ENCODE measurements at regions not wholly inside any gene's neighbourhood (a gene's known extent, or its start where the extent isn't known, plus 50 kb on each side); places are given as distances from the start of the nearest gene placed in this dataset.
A peak's percentile ranks its signal among the peaks of the same experiment; 100 is the strongest.
"Not testable (repeated sequence)": the region's sequence is repeated elsewhere in the genome, so short reads cannot be mapped to it uniquely, and the experiment has no call there.

- no peak for DNase-seq (ENCODE audit: low spot score)
Observed at GRCh38 chr14:49114161-49114893, 471.9 kb downstream of the RPS29 start.

- no peak for DNase-seq (ENCODE audit: low spot score)
Observed at GRCh38 chr14:49106741-49107667, 479.2 kb downstream of the RPS29 start.

DNA sequence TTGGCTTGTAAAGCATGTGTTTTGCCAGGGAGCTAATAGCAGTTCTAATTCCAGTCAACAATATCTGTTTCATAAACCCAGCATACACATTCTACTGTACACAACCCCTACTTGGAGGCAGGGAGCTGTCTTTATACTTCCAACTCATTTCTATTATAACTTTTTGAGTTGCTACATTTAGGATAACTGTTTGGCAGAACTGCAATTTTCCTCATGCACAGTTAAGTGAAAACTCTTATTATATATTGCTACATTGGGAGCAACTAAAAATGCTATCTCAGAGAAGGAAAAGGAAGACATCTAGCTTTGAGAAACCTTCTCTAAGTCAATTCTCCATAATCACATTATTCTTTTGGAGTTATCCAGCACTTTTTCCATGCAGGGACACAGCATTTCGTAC lies 480.2 kb downstream of the RPS29 start:
- no peak for DNase-seq (ENCODE audit: low spot score)

DNA sequence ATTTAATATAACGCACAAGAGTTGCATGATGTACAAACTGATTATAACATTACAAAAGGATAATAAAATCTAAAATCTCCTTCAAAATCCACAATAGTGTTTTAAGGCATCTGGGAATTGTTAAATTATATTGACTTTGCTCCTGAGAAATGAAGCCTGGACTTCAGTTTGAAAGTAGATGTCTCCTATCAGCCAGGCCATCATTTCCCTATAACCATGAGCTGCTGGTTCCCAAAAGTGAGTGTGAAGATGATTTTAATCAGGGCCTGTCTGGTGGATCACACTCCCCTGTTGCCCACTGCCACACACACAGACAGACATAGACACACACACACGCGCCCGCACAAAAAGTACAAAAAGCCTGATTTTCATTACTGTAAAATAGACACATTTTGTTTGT lies 480.7 kb downstream of the RPS29 start:
- no peak for DNase-seq (ENCODE audit: low spot score)

- no peak for DNase-seq (ENCODE audit: low spot score)
Observed at GRCh38 chr14:49092345-49092744, 493.8 kb downstream of the RPS29 start.

- DNase-seq (ENCODE audit: low spot score): no peak
Observed at GRCh38 chr14:49089107-49089506, 497.1 kb downstream of the RPS29 start.

DNA sequence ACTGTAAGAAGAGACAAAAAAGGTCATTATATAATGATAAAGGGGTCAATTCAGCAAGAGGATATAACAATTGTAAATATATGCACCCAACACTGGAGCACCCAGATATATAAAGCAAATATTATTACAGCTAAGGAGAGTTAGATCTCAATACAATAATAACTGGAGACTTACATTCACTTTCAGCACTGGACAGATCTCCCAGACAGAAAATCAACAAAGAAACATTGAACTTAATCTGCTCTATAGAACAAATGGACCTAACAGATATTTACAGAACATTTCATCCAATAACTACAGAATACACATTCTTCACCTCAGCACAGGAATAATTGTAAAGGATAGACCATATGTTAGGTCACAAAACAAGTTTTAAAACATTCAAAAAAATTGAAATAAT lies 512.9 kb downstream of the RPS29 start:
- DNase-seq (ENCODE audit: low spot score): not testable (repeated sequence)

- DNase-seq (ENCODE audit: low spot score): no peak
Observed at GRCh38 chr14:49058511-49058910, 527.7 kb downstream of the RPS29 start.

GRCh38 chr14:49057838-49058510 lies 528.2 kb downstream of the RPS29 start:
- DNase-seq (ENCODE audit: low spot score): no peak

DNA sequence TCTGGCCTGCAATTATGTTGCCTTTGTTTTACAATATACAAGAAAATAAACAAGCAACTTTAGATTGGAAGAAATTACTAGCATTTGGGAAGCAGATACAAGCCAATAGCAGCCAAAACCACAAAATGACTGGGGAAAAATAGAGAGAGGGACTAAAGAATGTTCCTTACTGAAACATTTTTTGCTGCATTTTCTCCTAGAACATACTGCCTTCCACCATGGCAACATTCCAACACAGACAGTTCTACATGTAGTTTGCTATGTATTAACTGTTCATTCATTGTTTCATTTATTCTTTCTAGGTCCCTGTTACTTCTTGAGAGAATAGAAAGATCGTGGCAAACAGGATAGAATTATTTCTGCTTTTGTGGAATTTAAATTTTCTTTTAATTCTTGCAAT lies 530.2 kb downstream of the RPS29 start:
- DNase-seq (ENCODE audit: low spot score): no peak

GRCh38 chr14:49052521-49052920 lies 533.7 kb downstream of the RPS29 start:
- DNase-seq (ENCODE audit: low spot score): peak; percentile 31

- DNase-seq (ENCODE audit: low spot score): peak; percentile 79
Observed at GRCh38 chr14:49051328-49052060, 534.7 kb downstream of the RPS29 start.

DNA sequence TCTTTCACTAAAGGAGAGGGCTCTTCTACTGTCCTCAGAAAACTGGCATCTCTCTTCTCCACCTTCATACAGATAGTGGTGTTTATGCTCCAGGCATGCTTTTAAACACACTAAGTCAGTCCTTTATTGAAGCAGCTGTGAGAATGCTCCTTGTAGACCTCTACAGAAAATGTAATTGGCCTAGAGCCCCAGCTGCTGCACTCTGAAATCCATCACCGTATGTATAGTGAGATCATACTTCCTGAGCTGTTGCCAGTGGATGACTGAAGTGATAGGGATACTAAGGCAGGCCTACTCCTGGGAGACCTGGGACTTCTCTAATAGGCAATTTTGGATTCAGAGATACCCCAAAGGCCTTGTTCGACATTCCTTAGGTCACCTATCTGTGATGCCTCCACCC lies 535.4 kb downstream of the RPS29 start:
- DNase-seq (ENCODE audit: low spot score): no peak

DNA sequence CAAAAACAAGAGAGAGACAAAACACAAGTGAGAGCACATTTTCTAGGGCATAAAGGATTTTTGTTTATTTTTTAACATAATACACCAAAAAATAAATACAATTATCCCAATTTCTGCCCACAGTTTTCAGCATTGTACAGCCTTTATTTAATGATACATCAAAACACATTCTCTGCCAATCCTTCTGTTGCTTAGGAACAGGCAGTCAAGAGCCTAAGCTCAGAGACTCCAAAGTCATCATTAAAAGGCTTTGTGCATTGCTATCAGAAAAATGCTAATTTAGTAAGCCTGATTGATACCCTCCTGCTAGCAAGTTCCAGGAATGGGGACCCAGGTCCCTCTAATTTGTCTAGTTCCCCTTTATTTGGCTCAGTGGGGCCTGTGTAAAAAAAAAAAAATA lies 536.5 kb downstream of the RPS29 start:
- no peak for DNase-seq (ENCODE audit: low spot score)

GRCh38 chr14:49044981-49045380 lies 541.2 kb downstream of the RPS29 start:
- no peak for DNase-seq (ENCODE audit: low spot score)

- no peak for DNase-seq (ENCODE audit: low spot score)
Observed at GRCh38 chr14:49036984-49037516, 549.1 kb downstream of the RPS29 start.

- DNase-seq (ENCODE audit: low spot score): no peak
Observed at GRCh38 chr14:49036266-49036665, 549.9 kb downstream of the RPS29 start.

- no peak for DNase-seq (ENCODE audit: low spot score)
Observed at GRCh38 chr14:49033131-49033530, 553.0 kb downstream of the RPS29 start.

DNA sequence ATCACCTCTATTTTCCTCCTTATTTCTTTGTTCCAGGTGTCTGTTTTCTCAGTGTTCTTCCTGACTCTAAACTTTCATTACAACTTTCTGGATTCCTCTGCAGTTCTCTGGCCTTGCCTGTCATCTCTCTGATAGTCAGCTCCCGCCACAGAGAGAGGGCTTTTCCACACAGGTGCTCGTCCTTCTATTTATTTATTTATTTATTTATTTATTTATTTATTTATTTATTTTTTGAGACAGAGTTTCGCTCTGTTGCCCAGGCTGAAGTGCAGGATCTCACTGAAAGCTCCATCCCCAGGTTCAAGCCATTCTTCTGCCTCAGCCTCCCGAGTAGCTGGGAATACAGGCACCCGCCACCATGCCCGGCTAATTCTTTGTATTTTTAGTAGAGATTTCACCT lies 554.5 kb downstream of the RPS29 start:
- DNase-seq (ENCODE audit: low spot score): not testable (repeated sequence)

DNA sequence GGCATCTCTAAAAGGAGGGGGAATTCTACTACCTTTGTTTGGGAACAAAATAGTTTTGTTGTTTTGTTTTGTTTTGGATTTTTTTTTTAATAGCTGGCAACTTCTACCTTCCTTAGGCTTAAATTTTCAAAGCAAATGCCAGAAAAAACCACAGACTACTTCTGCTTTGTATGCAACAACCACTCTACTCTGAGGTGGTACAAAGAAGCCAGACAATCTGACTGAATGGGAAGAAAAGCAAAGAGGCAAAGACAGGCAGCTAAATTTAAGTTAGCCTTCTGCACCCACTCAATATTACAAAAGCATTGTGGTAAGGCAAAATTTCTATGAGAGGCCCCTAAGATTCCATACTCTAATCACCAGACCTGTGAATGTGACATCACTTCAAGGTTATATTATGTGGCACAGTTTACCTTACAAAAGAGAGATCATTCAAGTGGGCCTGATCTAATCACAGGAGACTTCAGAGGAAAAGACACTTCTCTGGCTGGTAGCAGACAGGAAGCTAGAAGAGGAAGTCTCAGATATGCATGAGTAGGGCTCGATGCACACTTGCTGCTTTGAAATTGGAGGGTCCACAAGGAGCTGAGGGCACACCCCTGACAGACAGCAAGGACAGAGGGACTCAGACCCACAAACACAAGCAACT lies 566.6 kb downstream of the RPS29 start:
- no peak for DNase-seq (ENCODE audit: low spot score)

- peak; percentile 35 for DNase-seq (ENCODE audit: low spot score)
Observed at GRCh38 chr14:49017447-49017846, 568.7 kb downstream of the RPS29 start.
